ENCODE measurements at regions not wholly inside any gene's neighbourhood (a gene's known extent, or its start where the extent isn't known, plus 50 kb on each side); places are given as distances from the start of the nearest gene placed in this dataset.

DNA sequence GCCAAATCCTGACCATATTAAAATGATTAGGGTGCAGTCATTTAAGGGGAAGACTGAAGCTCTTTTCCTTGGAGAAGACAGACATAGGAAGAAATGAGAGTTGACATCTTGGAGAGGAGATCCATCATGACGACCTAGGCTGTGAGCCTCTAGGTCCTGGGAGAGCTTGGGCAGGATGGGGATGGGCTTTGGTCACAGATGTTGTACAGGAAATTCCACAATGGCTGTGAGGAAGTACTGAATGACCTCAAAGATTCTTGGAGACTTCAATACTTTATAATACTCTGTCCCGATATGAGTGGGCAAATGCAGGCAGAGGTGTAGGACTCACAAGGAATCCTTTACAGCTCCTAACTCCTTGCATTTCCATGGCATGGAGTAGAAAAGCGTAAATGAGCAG lies 204.9 kb upstream of the FRMD6 start:
- no peak for TF ChIP-seq PAX5 (IDR thresholded peaks at IDR 0.05; ENCODE audit: insufficient read depth, low read length, severe bottlenecking)
- FAIRE-seq: no peak
- DNase-seq (ENCODE audit: insufficient read length, low spot score): no peak

DNA sequence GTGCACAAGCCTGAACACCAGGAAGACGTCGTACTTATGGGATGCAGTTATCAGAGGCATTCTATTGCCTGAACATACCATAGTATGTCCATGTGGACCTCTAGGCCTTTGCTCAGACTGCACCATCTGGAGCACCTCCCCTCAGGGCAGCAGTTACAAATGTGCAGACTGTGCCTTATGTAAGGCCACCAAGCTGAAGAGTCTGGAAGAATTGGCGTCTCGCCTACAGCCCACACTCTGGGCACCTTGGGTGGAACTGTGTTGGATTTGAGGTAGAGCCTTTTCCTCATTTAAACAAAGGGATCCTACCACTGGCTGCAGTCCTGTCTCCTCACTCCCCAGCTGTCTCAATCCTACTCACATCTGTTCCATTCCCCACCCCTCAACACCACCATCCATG lies 204.3 kb upstream of the FRMD6 start:
- FAIRE-seq (no peak), DNase-seq (ENCODE audit: insufficient read length, low spot score) (no peak)
- TF ChIP-seq SPI1 (IDR thresholded peaks at IDR 0.05; ENCODE audit: low read depth, low read length): no peak
- no peak for TF ChIP-seq POLR2A (IDR thresholded peaks at IDR 0.05; ENCODE audit: low read depth, low read length)
- TF ChIP-seq TAF1 (IDR thresholded peaks at IDR 0.05; ENCODE audit: low read depth, low read length): no peak
- TF ChIP-seq PAX5 (IDR thresholded peaks at IDR 0.05; ENCODE audit: insufficient read depth, low read length, severe bottlenecking): no peak
- no peak for TF ChIP-seq POLR2AphosphoS5 (IDR thresholded peaks at IDR 0.05; ENCODE audit: low read depth, low read length)
- TF ChIP-seq POU2F2 (IDR thresholded peaks at IDR 0.05; ENCODE audit: low read depth, low read length): no peak

DNA sequence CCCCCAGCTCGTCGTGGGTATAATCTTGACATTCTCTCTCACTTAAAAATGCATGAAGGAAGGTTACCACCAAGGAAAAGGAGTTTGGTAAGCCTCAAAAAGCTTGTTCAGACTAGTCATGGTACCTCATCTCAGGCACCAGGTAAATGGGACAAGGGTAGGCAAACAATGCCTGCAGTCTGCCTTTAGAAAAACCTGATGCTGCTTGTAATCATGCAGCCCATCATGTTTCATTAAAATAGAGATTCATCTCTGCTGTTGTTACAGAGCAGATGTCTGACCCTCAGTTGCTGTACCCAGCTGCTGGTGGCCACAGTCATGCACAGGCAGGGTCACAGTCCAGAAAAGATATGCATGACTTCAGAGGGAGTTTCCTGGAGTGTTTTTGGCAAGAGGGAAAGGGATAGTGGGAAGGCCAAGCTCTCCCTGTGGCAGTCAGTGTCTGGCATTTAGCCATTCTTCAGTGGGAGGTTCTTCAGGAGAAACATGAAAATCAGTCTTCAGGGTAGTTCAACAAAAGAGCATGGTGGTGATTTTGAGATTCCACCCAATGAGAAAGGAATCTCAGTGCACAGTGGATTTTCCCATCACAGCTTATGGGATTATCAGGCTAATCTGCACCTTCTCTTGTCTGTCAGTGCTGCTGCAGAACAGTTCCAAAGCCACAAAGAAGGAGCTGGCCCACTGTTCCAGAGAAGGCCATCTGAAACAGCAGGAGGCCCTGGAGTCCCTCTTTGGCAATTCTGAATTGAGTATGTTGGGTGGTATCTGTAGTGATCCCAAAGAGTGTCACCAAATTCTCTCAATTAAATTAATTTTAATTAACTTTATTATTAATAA lies 202.7 kb upstream of the FRMD6 start:
- DNase-seq (ENCODE audit: insufficient read length, low spot score): no peak
- FAIRE-seq: no peak
- TF ChIP-seq SPI1 (IDR thresholded peaks at IDR 0.05; ENCODE audit: low read depth, low read length) (no peak), TAF1 (IDR thresholded peaks at IDR 0.05; ENCODE audit: low read depth, low read length) (no peak), PAX5 (IDR thresholded peaks at IDR 0.05; ENCODE audit: insufficient read depth, low read length, severe bottlenecking) (no peak), POLR2AphosphoS5 (IDR thresholded peaks at IDR 0.05; ENCODE audit: low read depth, low read length) (no peak), POLR2A (IDR thresholded peaks at IDR 0.05; ENCODE audit: low read depth, low read length) (no peak), POU2F2 (IDR thresholded peaks at IDR 0.05; ENCODE audit: low read depth, low read length) (no peak)

DNA sequence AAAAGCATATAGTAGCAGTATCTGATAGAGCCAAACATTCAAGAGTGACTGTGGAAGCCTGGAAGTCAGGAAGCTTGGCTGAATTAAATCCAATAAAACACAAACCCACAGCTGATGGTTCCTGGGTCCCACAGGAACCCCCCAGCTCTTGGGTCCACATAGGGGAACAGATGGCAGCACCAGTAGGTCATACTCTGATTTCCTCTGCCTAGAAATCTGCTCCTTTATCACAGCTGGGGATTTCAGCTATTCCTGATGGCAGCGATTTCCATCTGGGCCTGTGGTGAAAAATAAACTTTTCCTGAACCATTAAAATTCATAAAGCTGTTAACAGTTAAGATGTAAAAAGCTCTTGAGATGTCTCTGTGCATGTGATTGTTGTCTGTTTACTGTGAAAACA lies 202.0 kb upstream of the FRMD6 start:
- DNase-seq (ENCODE audit: insufficient read length, low spot score) (no peak), FAIRE-seq (no peak)
- TF ChIP-seq POLR2AphosphoS5 (IDR thresholded peaks at IDR 0.05; ENCODE audit: low read depth, low read length) (no peak), SPI1 (IDR thresholded peaks at IDR 0.05; ENCODE audit: low read depth, low read length) (no peak), POLR2A (IDR thresholded peaks at IDR 0.05; ENCODE audit: low read depth, low read length) (no peak)

DNA sequence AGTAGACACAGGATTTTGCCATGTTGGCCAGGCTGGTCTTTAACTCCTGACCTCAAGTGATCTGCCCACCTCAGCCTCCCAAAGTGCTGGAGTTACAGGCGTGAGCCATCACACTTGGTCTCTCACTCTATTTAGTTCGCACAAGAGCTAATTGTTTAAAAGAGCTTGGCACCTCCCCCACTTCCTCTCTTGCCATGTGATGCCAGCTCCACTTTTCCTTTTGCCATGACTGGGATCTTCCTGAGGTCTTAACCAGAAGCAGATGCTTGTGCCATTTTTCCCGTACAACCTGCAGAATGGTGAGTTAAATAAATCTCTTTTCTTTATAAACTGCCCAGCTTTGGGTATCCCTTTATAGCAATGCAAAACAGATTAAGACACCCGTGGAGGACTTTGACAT lies 200.1 kb upstream of the FRMD6 start:
- DNase-seq (ENCODE audit: insufficient read length, low spot score) (no peak), FAIRE-seq (no peak)
- no peak for TF ChIP-seq POLR2A (IDR thresholded peaks at IDR 0.05; ENCODE audit: low read depth, low read length)
- no peak for TF ChIP-seq PAX5 (IDR thresholded peaks at IDR 0.05; ENCODE audit: insufficient read depth, low read length, severe bottlenecking)
- TF ChIP-seq POU2F2 (IDR thresholded peaks at IDR 0.05; ENCODE audit: low read depth, low read length): no peak
- no peak for TF ChIP-seq SPI1 (IDR thresholded peaks at IDR 0.05; ENCODE audit: low read depth, low read length)

DNA sequence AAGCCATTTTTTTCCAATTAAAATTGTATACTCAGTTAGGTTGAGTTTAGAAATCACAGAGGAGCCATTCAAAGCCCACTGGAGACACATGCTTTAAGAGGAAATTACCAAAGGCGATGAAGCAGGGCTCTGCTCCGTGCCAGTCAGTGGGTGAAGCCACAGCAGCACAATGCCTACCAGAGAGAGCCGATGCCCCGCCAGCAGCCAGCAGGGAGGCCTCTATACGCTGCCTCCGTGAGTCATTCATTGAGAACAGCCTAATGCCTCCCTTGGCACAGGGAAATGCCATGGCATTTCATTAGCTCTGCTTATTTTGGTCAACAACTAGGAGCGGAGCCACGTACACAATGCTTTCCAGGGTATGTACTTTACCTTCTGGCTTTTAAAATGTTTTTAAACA lies 197.8 kb upstream of the FRMD6 start:
- TF ChIP-seq TAF1 (IDR thresholded peaks at IDR 0.05; ENCODE audit: low read depth, low read length): no peak
- TF ChIP-seq SPI1 (IDR thresholded peaks at IDR 0.05; ENCODE audit: low read depth, low read length): no peak
- TF ChIP-seq POU2F2 (IDR thresholded peaks at IDR 0.05; ENCODE audit: low read depth, low read length): no peak
- TF ChIP-seq POLR2AphosphoS5 (IDR thresholded peaks at IDR 0.05; ENCODE audit: low read depth, low read length): no peak
- no peak for TF ChIP-seq POLR2A (IDR thresholded peaks at IDR 0.05; ENCODE audit: low read depth, low read length)
- TF ChIP-seq PAX5 (IDR thresholded peaks at IDR 0.05; ENCODE audit: insufficient read depth, low read length, severe bottlenecking): no peak
- no peak for FAIRE-seq
- DNase-seq (ENCODE audit: insufficient read length, low spot score): no peak

DNA sequence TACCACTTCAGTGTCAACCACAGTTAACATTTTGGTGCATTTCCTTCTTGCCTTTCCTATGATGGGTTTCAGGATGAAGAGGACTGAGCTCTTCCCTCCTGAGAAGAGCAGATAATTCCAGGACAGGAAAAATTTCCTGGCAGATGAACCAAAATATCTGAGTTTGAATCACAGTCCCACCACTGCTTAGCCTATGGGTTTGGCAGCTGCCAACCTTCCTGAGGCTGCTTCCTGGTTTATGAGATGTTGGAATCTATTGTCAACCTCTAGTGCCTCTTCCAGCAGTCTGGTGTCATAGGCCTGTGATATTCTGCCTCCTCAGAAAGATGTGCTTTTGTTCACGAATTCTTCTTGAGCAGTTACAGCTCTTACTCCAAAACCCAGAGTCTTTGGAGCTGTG lies 197.4 kb upstream of the FRMD6 start:
- DNase-seq (ENCODE audit: insufficient read length, low spot score) (no peak), FAIRE-seq (no peak)
- TF ChIP-seq SPI1 (IDR thresholded peaks at IDR 0.05; ENCODE audit: low read depth, low read length): no peak
- TF ChIP-seq POLR2AphosphoS5 (IDR thresholded peaks at IDR 0.05; ENCODE audit: low read depth, low read length): no peak
- TF ChIP-seq POLR2A (IDR thresholded peaks at IDR 0.05; ENCODE audit: low read depth, low read length): no peak
- TF ChIP-seq POU2F2 (IDR thresholded peaks at IDR 0.05; ENCODE audit: low read depth, low read length): no peak
- no peak for TF ChIP-seq TAF1 (IDR thresholded peaks at IDR 0.05; ENCODE audit: low read depth, low read length)
- no peak for TF ChIP-seq PAX5 (IDR thresholded peaks at IDR 0.05; ENCODE audit: insufficient read depth, low read length, severe bottlenecking)

DNA sequence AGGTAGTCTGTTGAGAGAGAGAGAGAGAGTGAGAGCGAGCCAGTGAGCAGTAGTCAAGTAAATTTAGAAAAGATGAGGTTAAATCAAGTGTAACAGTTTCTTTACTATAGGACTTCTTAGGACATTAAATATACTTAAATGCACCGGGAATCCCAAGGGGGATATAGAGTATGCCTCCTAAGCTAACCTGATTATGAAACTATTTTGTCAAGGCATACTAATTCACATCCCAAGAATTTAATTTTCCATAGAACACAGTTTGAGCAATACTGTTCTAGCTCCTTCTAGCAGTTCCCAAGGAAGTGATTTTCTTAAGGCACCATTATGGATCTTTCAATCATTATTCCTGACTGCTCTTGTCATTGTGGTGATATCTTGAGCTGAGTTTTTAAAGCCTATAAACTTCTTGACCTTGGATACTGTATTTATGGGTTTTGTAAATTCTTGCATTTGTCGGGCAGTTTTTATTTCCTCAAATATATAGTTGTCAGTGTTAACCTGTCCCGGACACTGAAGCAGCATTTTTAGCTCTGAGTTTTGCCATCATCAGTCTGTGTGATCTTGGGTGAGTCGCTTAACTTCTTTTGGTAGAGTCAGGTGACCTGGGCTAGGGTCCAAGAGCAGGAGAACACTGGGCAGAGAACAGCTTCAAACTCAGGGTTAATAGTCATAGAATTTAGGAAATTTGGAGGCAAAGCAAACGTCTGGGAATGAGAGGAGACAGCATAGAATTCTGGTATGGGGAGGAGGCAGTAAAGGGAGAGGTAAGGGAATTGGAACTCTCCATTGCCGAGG lies 196.5 kb upstream of the FRMD6 start:
- FAIRE-seq (no peak), DNase-seq (ENCODE audit: insufficient read length, low spot score) (no peak)
- TF ChIP-seq POLR2AphosphoS5 (IDR thresholded peaks at IDR 0.05; ENCODE audit: low read depth, low read length) (no peak), SPI1 (IDR thresholded peaks at IDR 0.05; ENCODE audit: low read depth, low read length) (no peak)

DNA sequence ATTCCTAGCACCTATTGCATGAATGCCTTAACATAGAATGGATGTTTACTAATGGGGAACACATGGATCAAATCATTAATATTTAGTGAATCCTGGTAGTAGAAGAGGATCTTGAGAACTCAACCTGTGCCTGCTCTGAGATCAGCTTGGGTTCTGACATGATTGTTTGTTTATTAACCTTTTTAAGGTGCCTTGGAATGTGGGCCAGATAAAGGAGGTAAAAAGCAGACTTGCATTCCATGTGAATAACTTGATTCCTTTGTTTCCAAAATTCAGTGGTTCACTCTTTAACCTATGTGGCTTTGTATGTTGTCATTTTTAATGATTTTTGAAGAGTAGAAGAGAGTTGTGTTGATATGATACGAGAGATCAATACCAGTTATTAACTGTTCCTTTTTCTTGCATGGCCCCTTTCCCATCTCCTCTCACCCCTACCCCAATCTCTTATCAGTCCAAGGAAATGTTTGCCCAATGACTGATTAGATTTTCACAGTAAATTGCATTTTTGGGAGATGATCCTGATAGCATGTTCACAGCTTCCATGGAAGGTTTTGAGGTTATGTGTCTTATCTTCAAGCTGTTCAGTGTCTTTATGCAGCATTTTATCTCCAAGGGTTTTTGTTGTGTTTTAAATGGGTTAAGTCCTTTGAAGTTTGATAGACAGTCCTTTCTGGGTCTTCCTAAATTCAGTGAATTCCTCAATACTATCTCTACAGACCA lies 193.7 kb upstream of the FRMD6 start:
- TF ChIP-seq POLR2AphosphoS5 (IDR thresholded peaks at IDR 0.05; ENCODE audit: low read depth, low read length): no peak
- FAIRE-seq: no peak
- DNase-seq (ENCODE audit: insufficient read length, low spot score): no peak

DNA sequence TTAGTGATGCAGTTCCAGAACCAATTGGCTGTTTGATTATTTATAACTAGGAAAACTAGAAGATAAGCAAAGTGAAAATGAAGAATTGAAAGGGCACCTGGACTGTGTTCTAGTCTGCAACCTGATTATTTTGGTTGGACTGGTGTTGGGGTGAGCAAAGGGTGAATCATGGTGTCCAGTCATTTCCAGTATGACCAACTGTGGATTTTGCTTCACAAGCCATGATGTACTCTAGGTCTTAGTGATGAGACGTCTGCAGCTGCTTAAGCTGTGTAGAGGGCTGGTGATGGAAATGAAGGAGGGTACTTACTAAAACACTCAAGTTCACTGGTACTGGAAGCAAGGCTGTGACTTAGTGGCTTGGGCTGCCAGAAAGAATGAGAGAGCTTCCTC lies 193.2 kb upstream of the FRMD6 start:
- no peak for FAIRE-seq
- no peak for TF ChIP-seq PAX5 (IDR thresholded peaks at IDR 0.05; ENCODE audit: insufficient read depth, low read length, severe bottlenecking)
- no peak for TF ChIP-seq POLR2A (IDR thresholded peaks at IDR 0.05; ENCODE audit: low read depth, low read length)
- TF ChIP-seq POU2F2 (IDR thresholded peaks at IDR 0.05; ENCODE audit: low read depth, low read length): no peak
- no peak for TF ChIP-seq SPI1 (IDR thresholded peaks at IDR 0.05; ENCODE audit: low read depth, low read length)
- no peak for TF ChIP-seq TAF1 (IDR thresholded peaks at IDR 0.05; ENCODE audit: low read depth, low read length)
- no peak for TF ChIP-seq POLR2AphosphoS5 (IDR thresholded peaks at IDR 0.05; ENCODE audit: low read depth, low read length)

More for the DNA sequence above, 193.2 kb upstream of the FRMD6 start:
- DNase-seq (ENCODE audit: insufficient read length, low spot score): no peak

Measured in GM12891 (cell line).